ENCODE measurements at regions not wholly inside any gene's neighbourhood (a gene's known extent, or its start where the extent isn't known, plus 50 kb on each side); places are given as distances from the start of the nearest gene placed in this dataset.
A peak's percentile ranks its signal among the peaks of the same experiment; 100 is the strongest.

DNA sequence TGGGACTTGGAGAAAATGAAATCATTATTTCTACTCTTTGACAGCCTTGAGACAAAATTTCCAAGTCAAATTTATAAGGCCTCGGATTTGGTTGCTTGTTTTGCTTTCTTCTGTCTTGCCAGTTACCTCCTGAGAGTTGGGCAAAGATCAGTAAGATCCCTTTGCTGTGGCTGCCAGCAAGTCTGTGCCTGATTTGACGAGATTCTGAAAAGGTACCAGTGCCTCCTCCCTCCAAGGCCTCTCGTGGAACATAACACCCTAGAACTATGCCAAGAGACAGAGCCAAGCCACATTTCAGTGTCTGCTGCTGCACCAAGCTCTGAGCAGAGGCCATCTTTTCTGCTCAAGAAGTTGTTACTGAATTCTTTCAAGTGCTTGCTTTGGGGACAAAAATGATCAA, 61.0 kb downstream of the GTPBP8 start:
- Histone ChIP-seq H3K36me3 (no peaks in the 10 kb centered on the region), H3K4me3 (peak overlapping the region in 1 of 4 donors; percentile 24), H3K27me3 (no peaks in the 10 kb centered on the region), H3K27ac (peak overlapping the region in 1 of 4 donors; percentile 16), H3K4me1 (peaks cover 0 to 16% (median 0%) of the 10 kb centered on the region in 4 donors), H3K9me3 (no peaks in the 10 kb centered on the region)
- peak in 1 of 2 donors; percentile 8 for DNase-seq (ENCODE audit: low spot score in 2 of 2)
- no peak for TF ChIP-seq EP300 (IDR thresholded peaks at IDR 0.05)
- TF ChIP-seq, protein P1, sequence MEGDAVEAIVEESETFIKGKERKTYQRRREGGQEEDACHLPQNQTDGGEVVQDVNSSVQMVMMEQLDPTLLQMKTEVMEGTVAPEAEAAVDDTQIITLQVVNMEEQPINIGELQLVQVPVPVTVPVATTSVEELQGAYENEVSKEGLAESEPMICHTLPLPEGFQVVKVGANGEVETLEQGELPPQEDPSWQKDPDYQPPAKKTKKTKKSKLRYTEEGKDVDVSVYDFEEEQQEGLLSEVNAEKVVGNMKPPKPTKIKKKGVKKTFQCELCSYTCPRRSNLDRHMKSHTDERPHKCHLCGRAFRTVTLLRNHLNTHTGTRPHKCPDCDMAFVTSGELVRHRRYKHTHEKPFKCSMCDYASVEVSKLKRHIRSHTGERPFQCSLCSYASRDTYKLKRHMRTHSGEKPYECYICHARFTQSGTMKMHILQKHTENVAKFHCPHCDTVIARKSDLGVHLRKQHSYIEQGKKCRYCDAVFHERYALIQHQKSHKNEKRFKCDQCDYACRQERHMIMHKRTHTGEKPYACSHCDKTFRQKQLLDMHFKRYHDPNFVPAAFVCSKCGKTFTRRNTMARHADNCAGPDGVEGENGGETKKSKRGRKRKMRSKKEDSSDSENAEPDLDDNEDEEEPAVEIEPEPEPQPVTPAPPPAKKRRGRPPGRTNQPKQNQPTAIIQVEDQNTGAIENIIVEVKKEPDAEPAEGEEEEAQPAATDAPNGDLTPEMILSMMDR (IDR thresholded peaks at IDR 0.05): no peak
- TF ChIP-seq POLR2A (IDR thresholded peaks at IDR 0.05): no peak
- WGBS, 2 donors: 68 to 69% methylated on average over 3 of the region's 3 CpGs

DNA sequence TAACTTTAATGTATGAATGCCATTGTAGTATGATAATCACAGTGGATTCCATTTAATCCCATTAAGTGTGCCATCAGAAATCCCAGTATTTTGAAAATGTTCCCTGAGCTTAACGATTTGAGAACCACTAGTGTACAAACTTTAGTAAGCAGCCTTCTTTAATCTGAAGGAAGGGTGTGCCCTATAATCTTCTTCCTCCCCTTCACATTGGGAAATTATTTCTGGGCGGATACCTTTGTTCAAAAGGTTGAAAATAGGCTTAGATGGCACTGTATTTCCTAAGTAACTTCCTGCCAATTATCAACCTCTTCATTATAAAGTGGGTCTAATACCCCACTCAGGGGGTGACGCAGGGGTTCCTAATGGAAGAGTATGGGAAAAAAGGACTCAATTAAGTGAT, 62.4 kb downstream of the GTPBP8 start:
- Histone ChIP-seq H3K27me3 (no peaks in the 10 kb centered on the region), H3K36me3 (no peaks in the 10 kb centered on the region), H3K4me1 (peaks cover 0 to 16% (median 0%) of the 10 kb centered on the region in 4 donors), H3K27ac (no peak overlapping the region), H3K4me3 (no peak overlapping the region), H3K9me3 (no peaks in the 10 kb centered on the region)
- DNase-seq (ENCODE audit: low spot score in 2 of 2): no peak
- 87 to 89% methylated on average over 3 of the region's 3 CpGs for WGBS, 2 donors
- TF ChIP-seq POLR2A (IDR thresholded peaks at IDR 0.05): no peak
- TF ChIP-seq EP300 (IDR thresholded peaks at IDR 0.05): no peak
- TF ChIP-seq, protein P1 (IDR thresholded peaks at IDR 0.05): no peak

GRCh38 chr3:113054552-113054951, 63.8 kb downstream of the GTPBP8 start:
- H3K27me3 ChIP-seq: no peaks in the 10 kb centered on the region
- no peaks in the 10 kb centered on the region for H3K9me3 ChIP-seq
- no peak for DNase-seq (ENCODE audit: low spot score in 2 of 2)
- peaks cover 0 to 16% (median 0%) of the 10 kb centered on the region in 4 donors for H3K4me1 ChIP-seq
- no peak overlapping the region for H3K4me3 ChIP-seq
- TF ChIP-seq POLR2A (IDR thresholded peaks at IDR 0.05) (no peak), EP300 (IDR thresholded peaks at IDR 0.05) (no peak)
- TF ChIP-seq, protein P1 (IDR thresholded peaks at IDR 0.05): no peak
- H3K36me3 ChIP-seq: no peaks in the 10 kb centered on the region
- no peak overlapping the region for H3K27ac ChIP-seq
- 0 to 41% methylated on average over 1 of the region's 1 CpG for WGBS, 2 donors

- Histone ChIP-seq H3K4me1 (peaks cover 0 to 16% (median 0%) of the 10 kb centered on the region in 4 donors), H3K9me3 (no peaks in the 10 kb centered on the region), H3K27me3 (no peaks in the 10 kb centered on the region), H3K4me3 (no peak overlapping the region), H3K36me3 (no peaks in the 10 kb centered on the region), H3K27ac (no peak overlapping the region)
- TF ChIP-seq EP300 (IDR thresholded peaks at IDR 0.05) (no peak), POLR2A (IDR thresholded peaks at IDR 0.05) (no peak)
- TF ChIP-seq, protein P1 (IDR thresholded peaks at IDR 0.05): no peak
- no peak for DNase-seq (ENCODE audit: low spot score in 2 of 2)
These were observed 64.4 kb downstream of the GTPBP8 start for GRCh38 chr3:113055201-113055600.

- 80 to 90% methylated on average over 5 of the region's 5 CpGs for WGBS, 2 donors
- Histone ChIP-seq H3K9me3 (no peaks in the 10 kb centered on the region), H3K27ac (no peak overlapping the region), H3K4me1 (peaks cover 0 to 13% (median 0%) of the 10 kb centered on the region in 4 donors), H3K36me3 (no peaks in the 10 kb centered on the region), H3K27me3 (no peaks in the 10 kb centered on the region), H3K4me3 (no peak overlapping the region)
- TF ChIP-seq POLR2A (IDR thresholded peaks at IDR 0.05): no peak
- TF ChIP-seq EP300 (IDR thresholded peaks at IDR 0.05): no peak
- TF ChIP-seq, protein P1 (IDR thresholded peaks at IDR 0.05): no peak
- DNase-seq (ENCODE audit: low spot score in 2 of 2): no peak
These were observed 65.2 kb downstream of the GTPBP8 start for GRCh38 chr3:113055961-113056360.

Data from tibial nerve (tissue), 4 donors.